Adrenal gland (tissue), 9 donors: ENCODE measurements at regions not wholly inside any gene's neighbourhood (a gene's known extent, or its start where the extent isn't known, plus 50 kb on each side); places are given as distances from the start of the nearest gene placed in this dataset.

Experiments used
- DNase-seq, 7 donors: peaks; one replicate each; pipeline ENCODE4 v3.0.0-alpha.2; 2019 to 2020
- H3K27ac ChIP-seq, 5 donors: fragments of 200-600 bp; sonication (generic) in 4 of 5; 1 replicate in 3 of 5; 2 replicates in 2 of 5; pipeline versions ENCODE4 v1.5.1 to v1.8.0; 2016 to 2020; ENCODE audit warnings: mild to moderate bottlenecking in 1 of 5
- H3K27me3 ChIP-seq: fragments of 200-600 bp; 2 replicates; pipeline ENCODE4 v1.8.0; 2021
- H3K36me3 ChIP-seq, 2 donors: fragments of 200-600 bp; replicated peaks in 1 of 2; 1 replicate in 1 of 2; 2 replicates in 1 of 2; pipeline versions ENCODE4 v1.5.1 to v1.8.0; 2018 to 2022
- H3K4me1 ChIP-seq, 2 donors: fragments of 200-600 bp; replicated peaks in 1 of 2; 1 replicate in 1 of 2; 2 replicates in 1 of 2; pipeline versions ENCODE4 v1.5.1 to v1.8.0; 2018 to 2021
- H3K4me3 ChIP-seq, 4 donors: fragments of 200-600 bp; sonication (generic) in 3 of 4; one replicate each; pipeline ENCODE4 v1.5.1; 2016 to 2018
- H3K9me3 ChIP-seq, 3 donors: fragments of 200-600 bp; sonication (generic) in 1 of 3; replicated peaks in 1 of 3; 1 replicate in 2 of 3; 2 replicates in 1 of 3; pipeline versions ENCODE4 v1.5.1 to v1.8.0; 2016 to 2021
- CTCF ChIP-seq, 6 experiments: fragments of 450-650 bp in 4 of 6; fragments of 200-600 bp in 2 of 6; sonication (generic) in 1 of 6; IDR thresholded peaks; 1 replicate in 5 of 6; 2 replicates in 1 of 6; pipeline versions ENCODE4 v1.5.1 to v1.8.0; 2016 to 2021; ENCODE audit warnings: antibody characterized with exemption in 6 of 6, mild to moderate bottlenecking in 2 of 6, moderate library complexity in 1 of 6
- POLR2A ChIP-seq, 2 donors: fragments of 450-650 bp; IDR thresholded peaks; one replicate each; pipeline ENCODE4 v1.6.1; 2017; ENCODE audit warnings: antibody characterized with exemption in 2 of 2, mild to moderate bottlenecking in 2 of 2, moderate library complexity in 1 of 2
- WGBS, 4 donors: extraction: QIAGEN DNeasy Blood & Tissue Kit in 2 of 4; methylation state at CpG; one replicate each; pipeline versions ENCODE4 v1.1.5 to v1.1.7; 2013 to 2017; 5-methylcytosine and 5-hydroxymethylcytosine counted together
- intact Hi-C, 2 donors: fragments of 100-400 bp; cut with DNase I; formaldehyde crosslinking; loops; one replicate each; pipeline versions ENCODE4 v1.14.1 to v1.15.0; 2022 to 2023
- donor health status: healthy with polysubstance abuse.
- donor health status: Bipolar disorder and iron deficiency.
- donor health status: DM: yes; HTN: yes; CAD: no.
- donor health status: DM: no; HTN: no; CAD: no.
- donor health status: DM: no; HTN: no; CAD: no.

DNA sequence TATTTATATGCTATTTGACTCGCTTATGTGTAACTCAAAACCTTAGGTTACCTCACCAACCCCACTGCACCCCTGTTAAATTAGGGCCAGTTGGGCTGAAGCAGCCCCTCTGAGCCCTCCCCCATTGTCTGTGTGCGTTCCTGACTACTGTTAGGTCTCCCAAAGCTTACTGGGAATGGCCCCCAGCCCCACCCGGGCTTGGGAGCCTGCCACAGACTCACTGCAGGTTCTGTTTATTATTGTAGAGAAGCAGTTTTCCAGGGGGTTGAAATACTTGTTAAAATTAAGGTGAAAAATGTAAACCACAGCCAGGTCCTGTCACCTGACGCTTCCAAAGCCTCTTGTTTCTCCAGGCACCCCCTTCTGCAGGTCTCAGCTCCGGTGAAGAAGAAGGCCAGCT, 151.7 kb downstream of the FOXL1 start:
- Histone ChIP-seq H3K9me3 (no peaks in the 10 kb centered on the region), H3K36me3 (no peaks in the 10 kb centered on the region), H3K4me1 (no peaks in the 10 kb centered on the region), H3K27me3 (peaks cover 16% of the 10 kb centered on the region), H3K4me3 (no peak overlapping the region), H3K27ac (no peak overlapping the region)
- no peak for DNase-seq
- intact Hi-C loops: no loop called here
- TF ChIP-seq CTCF (IDR thresholded peaks at IDR 0.05) (no peak), POLR2A (IDR thresholded peaks at IDR 0.05) (no peak)
- 58 to 61% (median 59%) methylated on average over 5 of the region's 5 CpGs for WGBS, 4 donors

GRCh38 chr16:86730597-86730996, 152.2 kb downstream of the FOXL1 start:
- Histone ChIP-seq H3K27ac (no peak overlapping the region), H3K36me3 (no peaks in the 10 kb centered on the region), H3K9me3 (no peaks in the 10 kb centered on the region), H3K4me1 (no peaks in the 10 kb centered on the region), H3K4me3 (no peak overlapping the region), H3K27me3 (peaks cover 16% of the 10 kb centered on the region)
- no peak for DNase-seq
- WGBS, 4 donors: 40 to 56% (median 47%) methylated on average over 10 to 12 of the region's 12 CpGs
- intact Hi-C loops: no loop called here
- no peak for TF ChIP-seq CTCF (IDR thresholded peaks at IDR 0.05)
- no peak for TF ChIP-seq POLR2A (IDR thresholded peaks at IDR 0.05)

DNA sequence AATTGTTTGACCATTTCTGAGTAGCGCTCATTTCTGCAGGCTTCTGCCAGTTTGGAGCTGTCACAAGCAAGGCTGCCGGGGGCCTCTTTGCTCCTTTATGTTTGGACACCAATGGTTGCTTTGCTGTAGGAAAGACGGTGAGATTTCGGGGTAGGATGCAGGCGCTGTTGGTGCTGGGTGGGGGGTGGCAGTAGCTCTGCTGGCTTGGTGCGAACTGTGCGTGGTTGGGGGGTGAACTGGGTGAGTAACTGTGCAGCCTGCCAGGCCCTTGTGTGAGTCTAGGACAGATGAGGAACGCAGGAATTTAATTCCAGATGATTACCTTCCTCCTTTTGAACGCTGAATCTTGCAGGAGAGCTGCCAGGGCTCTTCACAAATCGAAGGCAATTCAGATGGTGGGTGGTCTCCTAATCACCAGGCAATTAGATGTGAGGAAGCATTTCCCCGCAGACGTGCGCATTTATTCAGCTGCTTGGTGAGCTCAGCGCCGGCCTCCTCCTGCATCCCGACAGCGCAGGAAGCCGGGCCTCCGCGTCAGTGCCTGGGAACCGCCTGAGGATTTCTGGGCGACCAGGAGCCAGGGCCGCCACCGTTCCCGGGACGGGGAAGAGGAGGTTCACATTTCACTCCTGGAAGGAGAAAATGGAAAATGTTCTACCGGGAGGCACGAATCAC, 154.4 kb downstream of the FOXL1 start:
- no peak overlapping the region for H3K4me3 ChIP-seq
- no peak for DNase-seq
- H3K36me3 ChIP-seq: no peaks in the 10 kb centered on the region
- intact Hi-C loops: no loop called here
- WGBS, 4 donors: 25 to 57% (median 36%) methylated on average over 10 to 28 of the region's 28 CpGs
- H3K27me3 ChIP-seq: peaks cover 16% of the 10 kb centered on the region
- TF ChIP-seq CTCF (IDR thresholded peaks at IDR 0.05) (no peak), POLR2A (IDR thresholded peaks at IDR 0.05) (no peak)
- no peaks in the 10 kb centered on the region for H3K4me1 ChIP-seq
- H3K27ac ChIP-seq: no peak overlapping the region
- H3K9me3 ChIP-seq: no peaks in the 10 kb centered on the region

GRCh38 chr16:86733546-86734254, 155.4 kb downstream of the FOXL1 start:
- Histone ChIP-seq H3K4me1 (no peaks in the 10 kb centered on the region), H3K36me3 (no peaks in the 10 kb centered on the region), H3K9me3 (no peaks in the 10 kb centered on the region), H3K4me3 (no peak overlapping the region), H3K27me3 (peaks cover 16% of the 10 kb centered on the region), H3K27ac (no peak overlapping the region)
- DNase-seq: no peak
- intact Hi-C loops: no loop called here
- WGBS, 4 donors: 38 to 69% (median 50%) methylated on average over 15 to 27 of the region's 27 CpGs
- TF ChIP-seq POLR2A (IDR thresholded peaks at IDR 0.05): no peak
- TF ChIP-seq CTCF (IDR thresholded peaks at IDR 0.05): no peak
